ENCODE measurements at regions not wholly inside any gene's neighbourhood (a gene's known extent, or its start where the extent isn't known, plus 50 kb on each side); places are given as distances from the start of the nearest gene placed in this dataset.

DNA sequence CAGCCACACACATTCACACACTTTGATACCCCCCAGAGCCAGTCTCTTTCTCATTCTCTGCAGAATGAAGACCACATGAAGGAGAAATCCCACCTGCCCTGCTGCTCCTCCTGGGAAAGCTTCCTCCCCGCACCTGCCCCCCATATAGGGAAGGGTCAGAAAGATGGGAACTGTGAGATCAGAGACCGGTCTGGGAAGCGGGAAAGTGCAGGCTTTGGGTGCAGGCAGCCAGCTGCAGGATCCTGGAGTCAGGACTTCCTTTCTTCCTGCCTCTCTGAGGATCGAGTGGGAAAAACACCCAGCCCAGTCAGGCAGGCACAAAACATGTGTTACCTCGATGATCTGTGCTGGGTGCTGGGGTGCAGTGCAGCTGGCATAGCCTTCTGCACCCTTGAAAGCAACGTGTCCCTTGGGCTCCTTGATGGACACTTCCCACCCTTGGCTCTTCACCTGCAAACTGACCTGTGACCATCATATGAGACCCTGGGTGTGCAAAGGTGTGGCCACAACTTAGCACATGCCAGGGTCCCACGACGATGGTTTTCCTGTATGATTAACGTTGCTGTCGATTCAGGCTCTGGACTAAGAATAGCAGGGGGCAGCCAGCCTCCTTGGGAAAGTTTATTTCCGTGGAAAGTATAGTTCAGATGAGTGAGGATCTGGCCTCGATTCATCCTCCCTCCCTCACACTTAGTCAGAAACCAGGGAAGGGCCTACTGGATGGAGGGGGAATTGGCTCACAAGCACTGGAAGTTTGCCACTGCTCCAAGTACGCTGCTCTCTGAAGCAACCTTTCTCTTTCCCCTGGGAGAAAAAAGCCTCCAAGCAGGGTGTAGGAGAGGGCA, 105.4 kb upstream of the MED13L start:
- no peak for DNase-seq

DNA sequence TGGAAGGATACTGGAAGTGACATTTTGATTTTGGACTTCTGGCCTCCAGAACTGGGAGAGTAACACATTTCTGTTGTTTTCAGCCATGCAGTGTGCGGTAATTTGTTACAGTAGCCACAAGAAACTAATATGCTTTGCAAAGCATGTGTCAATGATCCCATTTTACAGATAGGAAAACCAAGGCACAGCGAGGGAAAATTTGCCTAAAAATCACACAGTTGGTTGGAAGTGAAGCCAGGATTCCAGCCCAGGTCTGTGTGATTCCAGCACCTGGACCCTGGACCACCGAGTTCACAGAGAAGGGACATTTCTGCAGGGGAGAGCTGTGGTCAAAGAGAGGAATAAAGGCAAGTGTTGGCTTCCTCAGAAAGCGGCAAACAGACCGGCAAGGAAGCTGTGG, 106.7 kb upstream of the MED13L start:
- DNase-seq: no peak

DNA sequence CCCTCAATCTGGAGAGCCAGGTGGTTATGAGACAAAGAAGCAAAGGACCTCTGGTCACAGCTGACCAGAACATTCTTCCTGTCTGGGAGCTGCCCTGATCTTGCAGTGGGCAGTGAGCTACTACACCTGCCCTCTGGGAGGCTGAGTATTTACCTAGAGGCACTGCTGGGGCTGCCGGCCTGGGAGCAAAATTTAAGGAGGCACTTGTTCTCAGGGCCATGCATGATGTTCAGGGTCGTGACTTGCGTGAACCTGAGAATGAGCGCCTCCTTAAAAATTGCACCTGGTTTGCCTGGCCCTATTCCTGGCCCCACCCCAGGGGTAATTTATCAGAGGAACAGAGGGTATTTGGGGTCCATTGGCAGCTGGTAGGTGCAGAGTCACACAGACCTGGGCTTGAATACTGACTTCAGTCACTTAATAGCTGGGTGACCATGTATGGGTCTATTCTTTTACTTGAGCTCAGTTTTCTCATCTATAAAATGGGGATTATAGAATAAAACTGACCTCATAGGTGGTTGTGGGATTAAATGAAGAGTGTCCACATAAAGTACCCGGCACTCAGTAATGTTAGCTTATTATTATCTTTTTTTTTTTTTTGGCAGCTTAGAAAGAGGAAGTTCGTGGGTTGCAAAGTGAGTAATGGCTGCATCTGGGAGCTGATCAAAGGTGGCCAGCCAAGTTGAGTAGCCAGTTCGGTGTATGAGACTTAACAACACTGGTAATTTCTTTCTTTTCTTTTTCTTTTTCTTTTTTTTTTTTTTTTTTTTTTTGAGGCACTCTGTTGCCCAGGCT, 107.4 kb upstream of the MED13L start:
- DNase-seq: no peak

GRCh38 chr12:116385486-116386217, 108.2 kb upstream of the MED13L start:
- no peak for DNase-seq

GRCh38 chr12:116389326-116389725, 111.8 kb upstream of the MED13L start:
- DNase-seq: no peak

DNA sequence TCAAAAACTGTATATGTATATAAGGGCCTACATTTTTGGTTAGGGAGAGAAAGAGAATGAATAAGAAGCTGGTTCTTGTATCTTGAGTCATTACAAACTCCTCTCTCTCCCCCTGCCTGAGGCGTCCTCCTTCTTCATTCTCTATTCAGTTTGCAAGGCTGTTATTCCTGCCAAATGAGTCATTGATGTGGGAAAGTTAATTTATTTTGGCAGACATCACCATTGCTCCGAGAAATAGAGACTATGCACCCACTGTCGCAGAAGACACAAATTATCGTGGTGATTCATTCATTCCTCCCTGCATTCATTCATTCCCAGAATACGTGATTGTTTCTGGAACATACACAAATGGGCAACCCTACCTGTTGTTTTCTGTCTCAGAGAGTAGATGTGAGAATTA, 112.5 kb upstream of the MED13L start:
- DNase-seq: no peak

DNA sequence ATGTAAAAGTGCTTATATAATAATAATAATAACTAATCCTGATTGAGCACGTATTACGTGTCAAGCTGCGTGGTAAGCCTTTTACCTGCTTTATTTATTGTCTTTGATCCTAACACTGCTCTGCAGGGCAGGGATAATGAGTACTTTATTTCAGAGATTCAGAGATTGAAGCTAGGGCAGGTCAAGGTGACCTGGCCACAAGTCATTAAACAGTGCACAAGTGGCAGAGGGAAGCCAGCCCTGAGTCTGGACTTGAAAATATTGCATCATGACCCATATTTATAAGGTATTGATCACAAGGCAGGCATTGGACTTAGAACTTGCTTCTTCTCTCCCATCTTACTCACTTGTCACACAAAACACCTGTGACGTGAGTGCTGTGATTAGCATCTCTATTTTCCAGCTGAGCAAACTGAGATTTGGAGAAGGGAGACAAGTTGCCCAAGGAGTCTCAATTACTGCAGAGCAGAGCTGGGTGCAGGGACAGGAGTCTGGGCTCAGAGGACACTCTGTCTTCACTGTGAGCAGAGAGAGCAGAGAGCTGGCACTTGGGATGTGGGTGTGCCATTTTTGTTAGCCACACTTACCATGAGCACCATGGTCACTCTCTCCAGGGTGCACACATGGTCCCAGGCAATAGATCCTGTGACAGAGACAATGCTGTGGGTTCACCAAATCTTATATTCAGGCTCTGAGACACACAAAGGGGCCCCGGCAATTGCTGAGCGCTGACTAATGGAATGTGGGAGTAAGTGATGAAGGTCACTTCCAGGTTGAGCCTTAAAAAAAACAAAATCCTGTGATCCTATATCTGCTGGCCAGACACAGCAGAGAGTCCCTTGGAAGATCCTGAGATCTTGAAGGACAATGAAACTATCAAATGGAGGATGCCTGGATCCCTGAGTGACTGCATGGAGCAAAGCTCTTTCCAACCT, 113.2 kb upstream of the MED13L start:
- DNase-seq: no peak

DNA sequence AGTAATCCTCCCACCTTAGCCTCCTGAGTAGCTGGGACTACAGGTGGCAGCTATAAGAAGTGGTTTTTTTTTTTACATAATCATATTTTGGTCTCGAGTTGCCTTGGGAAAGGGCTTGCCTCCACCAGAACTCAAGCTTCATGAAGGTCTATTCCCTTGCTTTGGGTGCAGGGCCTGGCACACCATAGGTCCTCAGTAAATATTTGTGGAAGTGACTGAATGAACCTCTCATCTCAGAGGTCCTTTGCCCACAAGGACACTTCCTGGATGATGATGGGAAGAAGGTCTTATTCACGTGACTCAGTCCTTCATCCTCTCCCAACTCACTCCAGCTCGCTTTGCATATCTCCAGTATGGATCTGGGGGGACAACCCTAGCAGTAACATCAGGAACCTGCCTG, 114.0 kb upstream of the MED13L start:
- DNase-seq: no peak

DNA sequence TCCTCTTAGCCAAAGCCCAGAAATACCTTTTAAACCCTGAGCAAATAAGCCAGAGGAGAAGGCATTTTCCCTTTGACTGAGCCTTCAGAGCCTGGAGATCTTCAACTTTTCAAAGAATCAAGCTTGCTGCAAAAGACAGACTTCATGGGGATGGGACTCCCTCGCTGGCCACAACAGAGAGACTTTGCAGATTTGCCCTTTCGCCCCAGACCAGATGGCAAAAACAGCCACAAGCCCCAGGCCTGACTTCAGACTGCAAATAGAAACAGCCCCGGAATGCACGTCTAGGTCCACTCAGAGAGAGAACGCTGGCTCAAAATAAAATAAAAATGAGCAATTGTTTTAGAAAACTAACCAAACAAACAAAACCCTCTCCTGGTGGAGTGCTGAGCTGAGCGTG, 114.6 kb upstream of the MED13L start:
- no peak for DNase-seq

DNA sequence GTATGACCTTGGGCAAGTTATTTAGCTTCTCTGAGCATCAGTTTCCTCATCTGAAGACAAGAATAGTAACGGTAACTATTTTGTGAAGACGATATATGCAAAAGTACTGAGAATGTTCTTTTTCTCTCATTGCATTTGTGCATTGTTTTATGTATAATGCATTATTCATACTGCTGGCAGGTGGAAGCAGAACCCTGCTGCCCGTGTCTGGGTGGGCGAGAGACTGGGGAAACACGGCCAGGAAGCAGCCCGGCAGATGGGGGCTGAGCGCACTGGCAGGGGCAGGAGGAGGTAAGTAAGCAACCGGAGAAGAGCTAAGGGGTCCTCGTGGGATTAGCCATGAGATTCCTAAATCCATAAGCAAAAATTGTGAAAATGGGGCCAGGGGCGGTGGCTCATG, 115.8 kb upstream of the MED13L start:
- no peak for DNase-seq

GRCh38 chr12:116393859-116394650, 116.6 kb upstream of the MED13L start:
- no peak for DNase-seq

DNA sequence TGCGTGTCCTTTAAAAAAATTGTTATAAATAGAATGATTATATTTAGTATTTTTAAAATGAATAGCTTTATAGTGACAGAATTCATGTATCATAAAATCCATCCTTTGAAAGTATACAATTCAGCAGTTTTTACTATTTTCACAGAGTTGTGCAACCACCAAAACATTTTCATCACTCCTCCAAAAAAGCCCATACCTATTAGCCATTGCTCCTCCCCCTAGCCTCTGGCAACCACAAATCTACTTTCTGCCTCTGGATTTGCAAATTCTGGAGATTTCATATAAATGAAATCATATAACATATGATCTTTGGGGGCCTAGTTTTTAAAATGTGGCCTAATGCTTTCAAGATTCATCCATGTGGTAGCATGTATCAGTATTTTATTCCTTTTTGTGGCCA, 117.9 kb upstream of the MED13L start:
- DNase-seq: no peak

DNA sequence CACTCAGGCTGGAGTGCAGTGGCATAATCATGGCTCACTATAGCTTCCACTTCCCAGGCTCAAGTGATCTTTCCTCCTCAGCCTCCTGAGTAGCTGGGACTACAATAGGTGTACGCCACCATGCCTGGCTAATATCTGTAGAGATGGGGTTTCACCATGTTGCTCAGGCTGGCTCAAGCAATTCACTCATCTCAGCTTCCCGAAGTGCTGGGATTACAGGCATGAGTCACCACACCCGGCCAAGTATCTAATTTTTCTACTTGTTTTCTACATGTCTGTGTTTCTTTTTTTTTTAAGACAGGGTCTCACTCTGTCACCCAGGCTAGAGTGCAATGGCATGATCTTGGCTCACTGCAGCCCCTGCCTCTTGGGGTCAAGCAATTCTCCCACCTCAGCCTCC, 119.7 kb upstream of the MED13L start:
- no peak for DNase-seq

- DNase-seq: no peak
Measured at GRCh38 chr12:116398193-116398592, 120.7 kb upstream of the MED13L start.

DNA sequence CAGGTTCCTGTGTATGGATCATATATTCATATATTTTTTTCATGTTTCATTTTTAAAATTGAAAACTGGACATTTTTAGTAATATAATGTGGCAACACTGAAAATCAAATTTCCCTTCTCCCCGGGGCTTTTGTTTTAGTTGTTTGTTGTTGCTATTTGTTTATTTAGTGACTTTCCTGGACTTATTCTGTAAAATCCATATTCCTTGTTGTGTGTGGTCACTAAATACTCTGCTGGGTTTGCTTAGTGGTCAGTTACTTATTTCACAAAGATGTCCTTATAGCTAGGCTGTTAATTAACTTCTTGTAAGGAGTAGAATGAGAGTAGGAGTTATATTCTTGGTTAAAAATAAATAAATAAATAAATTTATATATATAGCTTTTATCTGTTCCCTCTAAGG, 121.6 kb upstream of the MED13L start:
- DNase-seq: no peak

DNA sequence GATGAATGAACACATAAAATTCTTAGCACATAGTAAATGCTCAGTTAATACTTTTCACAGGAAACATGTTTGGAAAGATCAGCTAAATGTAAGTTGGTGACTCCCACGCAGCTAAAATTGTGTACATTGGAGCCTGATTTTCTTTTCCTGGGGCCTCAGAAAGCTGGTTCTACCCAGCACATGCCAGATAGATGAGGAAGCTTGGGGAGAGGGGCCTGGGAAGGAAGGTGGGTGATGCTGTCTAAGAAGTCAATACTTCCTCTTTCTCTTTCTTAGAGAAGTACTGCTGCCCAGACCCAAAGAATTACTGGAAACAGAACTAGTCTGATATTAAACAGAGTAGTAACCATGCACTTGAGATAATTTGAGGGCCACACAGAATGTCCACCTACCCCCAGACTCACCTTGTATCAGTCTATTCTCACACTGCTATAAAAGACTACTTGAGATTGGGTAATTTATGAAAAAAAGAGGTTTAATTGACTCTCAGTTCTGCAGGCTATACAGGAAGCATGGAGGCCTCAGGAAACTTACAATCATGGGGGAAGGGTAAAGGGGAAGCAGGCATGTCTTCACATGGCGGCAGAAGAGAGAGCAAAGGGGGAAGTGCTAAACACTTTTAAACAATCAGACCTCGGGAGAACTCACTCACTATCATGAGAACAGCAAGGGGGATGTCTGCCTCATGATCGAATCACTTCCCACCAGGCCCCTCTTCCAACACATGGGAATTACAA, 123.3 kb upstream of the MED13L start:
- DNase-seq: no peak

DNA sequence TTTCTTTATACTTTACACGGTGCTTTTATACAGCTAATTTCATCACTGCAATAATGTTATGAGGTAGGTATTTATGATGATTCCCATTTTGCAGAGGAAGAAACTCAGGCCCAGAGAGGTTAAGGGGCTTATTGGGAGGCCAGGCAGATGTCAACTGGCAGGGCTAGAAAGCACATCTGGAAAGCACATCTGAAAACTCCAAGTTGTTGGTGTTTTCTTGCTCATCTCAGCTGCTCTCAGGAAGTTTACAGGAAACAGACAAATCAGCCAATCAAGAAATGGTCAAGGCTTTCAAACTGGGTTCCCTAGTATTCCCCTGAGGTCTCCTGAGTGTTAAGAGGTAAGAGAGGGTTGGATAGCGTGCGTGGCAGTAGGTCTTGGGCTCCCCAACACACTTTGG, 124.1 kb upstream of the MED13L start:
- DNase-seq: no peak

GRCh38 chr12:116402163-116402939, 124.9 kb upstream of the MED13L start:
- no peak for DNase-seq

DNA sequence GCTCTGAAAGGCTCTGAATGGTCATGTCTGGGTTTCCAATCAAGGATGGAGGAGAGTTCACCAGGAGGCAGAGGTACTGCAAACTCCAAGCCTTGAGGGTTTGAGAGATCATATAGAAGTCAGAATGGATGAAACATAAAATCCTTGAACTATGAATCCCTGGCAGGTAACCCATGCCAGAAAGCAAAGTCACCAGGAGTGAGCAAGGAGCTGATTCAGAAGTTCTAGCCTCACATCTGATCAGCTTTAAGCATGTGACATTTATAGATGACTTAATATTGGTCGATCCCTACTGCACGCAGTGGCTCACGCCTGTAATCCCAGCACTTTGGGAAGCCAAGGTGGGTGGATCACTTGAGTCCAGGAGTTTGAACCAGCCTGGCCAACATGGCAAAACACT, 126.1 kb upstream of the MED13L start:
- DNase-seq: no peak

GRCh38 chr12:116404247-116404646, 126.8 kb upstream of the MED13L start:
- no peak for DNase-seq
